ENCODE measurements at regions not wholly inside any gene's neighbourhood (a gene's known extent, or its start where the extent isn't known, plus 50 kb on each side); places are given as distances from the start of the nearest gene placed in this dataset.

DNA sequence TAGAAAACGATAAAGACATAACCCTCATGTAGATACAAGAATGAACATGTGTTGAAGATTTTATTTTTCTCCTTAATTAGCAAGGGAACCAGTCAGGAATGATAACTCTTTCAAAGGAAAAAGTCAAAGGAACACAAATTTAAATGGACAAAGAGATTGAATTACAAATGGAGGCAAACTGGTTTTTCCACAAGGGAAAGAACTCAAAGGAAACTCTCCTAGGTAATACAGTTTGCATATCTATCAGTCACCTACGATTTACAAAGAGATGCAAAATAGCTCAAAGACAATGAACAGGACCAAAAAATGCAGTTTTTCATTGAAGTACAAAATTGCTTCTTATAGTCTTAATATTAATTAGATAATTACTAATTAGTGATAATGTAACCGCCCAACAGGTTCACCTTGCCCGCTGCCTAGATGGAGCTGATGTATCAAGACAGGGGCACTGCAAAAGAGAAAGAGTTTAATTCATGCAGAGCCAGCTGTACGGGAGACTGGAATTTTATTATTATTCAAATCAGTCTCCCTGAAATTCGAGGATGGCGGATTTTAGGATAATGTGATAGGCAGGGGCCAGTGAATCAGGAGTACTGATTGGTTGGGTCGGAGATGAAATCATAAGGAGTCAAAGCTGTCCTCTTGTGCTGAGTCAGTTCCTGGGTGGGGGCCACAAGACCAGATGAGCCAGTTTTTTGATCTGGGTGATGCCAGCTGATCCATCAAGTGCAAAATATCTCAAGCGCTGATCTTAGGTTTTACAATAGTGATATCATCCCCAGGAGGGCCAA, 151.0 kb downstream of the TMEM17 start:
- ATAC-seq (no peak), DNase-seq (ENCODE audit: low read depth, low spot score) (no peak)
- no peaks in the 10 kb centered on the region for H3K36me3 ChIP-seq (ENCODE audit: control insufficient read depth, insufficient read depth, low read length)
- in situ Hi-C loops (cut with HindIII; ENCODE audit: low pct_unique_long_range_greater_than_20kb, low sequenced_read_pairs) (no loop called here), intact Hi-C loops (cut with micrococcal nuclease; ENCODE audit: unreplicated experiment) (no loop called here)
- H3K9me3 ChIP-seq (ENCODE audit: control insufficient read depth, insufficient read depth, low read depth, low read length): no peaks in the 10 kb centered on the region
- H3K27me3 ChIP-seq (ENCODE audit: control insufficient read depth, insufficient read depth, low read length): no peaks in the 10 kb centered on the region
- no peak overlapping the region for H3K27ac ChIP-seq (ENCODE audit: low read length)
- no peak overlapping the region for H3K4me3 ChIP-seq (ENCODE audit: low read depth in 2 of 2, low read length in 2 of 2)
- CTCF ChIA-PET: no interaction called here
- POLR2A ChIA-PET: no interaction called here
- BruUV-seq (replicated peaks): no TSS peak
- TF ChIP-seq POLR2AphosphoS5 (IDR thresholded peaks at IDR 0.05; ENCODE audit: low read depth, low read length) (no peak), REST (IDR thresholded peaks at IDR 0.05; ENCODE audit: insufficient read depth in 1 of 2, low read depth in 2 of 2, low read length in 1 of 2) (no peak), CTCF (IDR thresholded peaks at IDR 0.05) (no peak), SIN3A (IDR thresholded peaks at IDR 0.05; ENCODE audit: borderline replicate concordance, insufficient read depth, low read depth, low read length) (no peak), TCF7L2 (IDR thresholded peaks at IDR 0.05; ENCODE audit: low read depth, low read length) (no peak)
- no peaks in the 10 kb centered on the region for H3K4me1 ChIP-seq (ENCODE audit: control insufficient read depth, insufficient read depth, low read length)

- H3K4me1 ChIP-seq (ENCODE audit: control insufficient read depth, insufficient read depth, low read length): no peaks in the 10 kb centered on the region
- no peak overlapping the region for H3K4me3 ChIP-seq (ENCODE audit: low read depth in 2 of 2, low read length in 2 of 2)
- TF ChIP-seq REST (IDR thresholded peaks at IDR 0.05; ENCODE audit: insufficient read depth in 1 of 2, low read depth in 2 of 2, low read length in 1 of 2): no peak
- no peak for TF ChIP-seq POLR2AphosphoS5 (IDR thresholded peaks at IDR 0.05; ENCODE audit: low read depth, low read length)
- no peak for TF ChIP-seq TCF7L2 (IDR thresholded peaks at IDR 0.05; ENCODE audit: low read depth, low read length)
- TF ChIP-seq CTCF (IDR thresholded peaks at IDR 0.05): no peak
- TF ChIP-seq SIN3A (IDR thresholded peaks at IDR 0.05; ENCODE audit: borderline replicate concordance, insufficient read depth, low read depth, low read length): no peak
- ChIA-PET CTCF (interaction anchor here (0.7 kb wide), 1 partner anchor 43 kb away, joined by 5 read pairs; no protein-coding TSS in a partner anchor), POLR2A (no interaction called here)
- ATAC-seq (no peak), DNase-seq (ENCODE audit: low read depth, low spot score) (no peak)
- intact Hi-C loops (cut with micrococcal nuclease; ENCODE audit: unreplicated experiment) (no loop called here), in situ Hi-C loops (cut with HindIII; ENCODE audit: low pct_unique_long_range_greater_than_20kb, low sequenced_read_pairs) (no loop called here)
- no peaks in the 10 kb centered on the region for H3K36me3 ChIP-seq (ENCODE audit: control insufficient read depth, insufficient read depth, low read length)
- BruUV-seq (replicated peaks): no TSS peak
- H3K27me3 ChIP-seq (ENCODE audit: control insufficient read depth, insufficient read depth, low read length): no peaks in the 10 kb centered on the region
- H3K9me3 ChIP-seq (ENCODE audit: control insufficient read depth, insufficient read depth, low read depth, low read length): no peaks in the 10 kb centered on the region
- H3K27ac ChIP-seq (ENCODE audit: low read length): no peak overlapping the region
Measured at GRCh38 chr2:62352031-62352430, 154.0 kb downstream of the TMEM17 start.

Measured in Panc1 (cell line).